B cell (primary cell): ENCODE measurements at regions not wholly inside any gene's neighbourhood (a gene's known extent, or its start where the extent isn't known, plus 50 kb on each side); places are given as distances from the start of the nearest gene placed in this dataset.

Experiments
- ATAC-seq: fragments of 200-7000 bp; cut with Tn5 transposase; one replicate; pipeline ENCODE4 v1.10.0; 2021; ENCODE audit warnings: low read depth, mild to moderate bottlenecking, moderate number of reproducible peaks, moderate library complexity
- CTCF ChIA-PET: fragments of 350-600 bp; sonication (Branson Sonifier 250); formaldehyde crosslinking; loops from one replicate; lab custom pipeline; 2021; ENCODE audit warnings: antibody characterized with exemption, inconsistent platforms; lab: Charles Lee
- POLR2A ChIA-PET: fragments of 350-600 bp; sonication (Branson Sonifier 250); formaldehyde crosslinking; loops from one replicate; lab custom pipeline; 2021; ENCODE audit warnings: antibody characterized with exemption; lab: Charles Lee
- DNase-seq: peaks from one replicate; pipeline ENCODE4 v3.0.0; 2013
- H2AFZ ChIP-seq: 2 replicates; pipeline ENCODE4 v1.6.1; 2012; ENCODE audit warnings: mild to moderate bottlenecking, low read depth, low read length; ENCODE audit not compliant: insufficient read depth, poor library complexity, severe bottlenecking
- H3K27ac ChIP-seq, 2 donors: 1 replicate in 1 of 2; 2 replicates in 1 of 2; pipeline ENCODE4 v1.5.1; 2012 to 2013; ENCODE audit warnings: low read length in 2 of 2, mild to moderate bottlenecking in 2 of 2, moderate library complexity in 1 of 2
- H3K27me3 ChIP-seq, 4 experiments: fragments of 200-600 bp in 1 of 4; sonication (generic) in 1 of 4; replicated peaks in 1 of 4; 1 replicate in 2 of 4; 2 replicates in 2 of 4; pipeline versions ENCODE4 v1.6.1 to v1.7.0; 2013 to 2016; ENCODE audit warnings: low read length in 3 of 4, mild to moderate bottlenecking in 2 of 4, mixed read lengths in 1 of 4, moderate library complexity in 1 of 4; ENCODE audit not compliant: insufficient read depth in 4 of 4, control insufficient read depth in 3 of 4; ENCODE audit errors: control extremely low read depth in 1 of 4
- H3K36me3 ChIP-seq, 2 experiments: replicated peaks in 1 of 2; 1 replicate in 1 of 2; 2 replicates in 1 of 2; pipeline versions ENCODE4 v1.6.1 to v1.7.1; 2013; ENCODE audit warnings: low read length in 1 of 2; ENCODE audit not compliant: insufficient read depth in 2 of 2, control insufficient read depth in 1 of 2; ENCODE audit errors: control extremely low read depth in 1 of 2, extremely low read depth in 1 of 2
- H3K4me1 ChIP-seq, 2 donors: fragments of 200-600 bp in 1 of 2; sonication (generic) in 1 of 2; 1 replicate in 1 of 2; 2 replicates in 1 of 2; pipeline versions ENCODE4 v1.5.1 to v1.6.1; 2013 to 2017; ENCODE audit warnings: low read length in 2 of 2; ENCODE audit not compliant: control insufficient read depth in 2 of 2, insufficient read depth in 2 of 2
- H3K4me2 ChIP-seq: replicated peaks from 2 replicates; pipeline ENCODE3; 2012; ENCODE audit warnings: mild to moderate bottlenecking, low read depth, low read length; ENCODE audit not compliant: poor library complexity, severe bottlenecking
- H3K4me3 ChIP-seq, 5 experiments: fragments of 200-600 bp in 1 of 5; sonication (generic) in 1 of 5; 1 replicate in 3 of 5; 2 replicates in 2 of 5; pipeline versions ENCODE4 v1.5.1 to v1.7.0; 2011 to 2016; ENCODE audit warnings: low read length in 4 of 5, mild to moderate bottlenecking in 4 of 5, low read depth in 2 of 5, control low read depth in 1 of 5, moderate library complexity in 1 of 5; ENCODE audit not compliant: insufficient read depth in 1 of 5; ENCODE audit errors: control extremely low read depth in 1 of 5, extremely low read depth in 1 of 5
- H3K79me2 ChIP-seq: fragments of 200-600 bp; sonication (generic); one replicate; pipeline ENCODE4 v1.6.0; 2016; ENCODE audit warnings: low read length; ENCODE audit not compliant: control insufficient read depth, insufficient read depth
- H3K9ac ChIP-seq: fragments of 200-600 bp; sonication (generic); 2 replicates; pipeline ENCODE4 v1.6.1; 2017; ENCODE audit warnings: mild to moderate bottlenecking, low read length, moderate library complexity
- H3K9me3 ChIP-seq, 3 donors: one replicate each; pipeline versions ENCODE4 v1.6.1 to v1.7.1; 2013; ENCODE audit warnings: low read length in 2 of 3; ENCODE audit not compliant: control insufficient read depth in 2 of 3, insufficient read depth in 1 of 3; ENCODE audit errors: control extremely low read depth in 1 of 3
- H4K20me1 ChIP-seq: 2 replicates; pipeline ENCODE4 v1.6.0; 2012; ENCODE audit warnings: mild to moderate bottlenecking, low read length; ENCODE audit not compliant: insufficient read depth, control insufficient read depth, poor library complexity, severe bottlenecking
- H3K27ac Mint-ChIP-seq: one replicate; pipeline ENCODE4 v1.8.0; 2021; ENCODE audit warnings: mixed read lengths
- H3K27me3 Mint-ChIP-seq: one replicate; pipeline ENCODE4 v1.8.0; 2021; ENCODE audit warnings: mixed read lengths
- H3K4me1 Mint-ChIP-seq: one replicate; pipeline ENCODE4 v1.8.0; 2021; ENCODE audit warnings: mixed read lengths
- H3K4me3 Mint-ChIP-seq: one replicate; pipeline ENCODE4 v1.8.0; 2021; ENCODE audit warnings: mixed read lengths
- H3K9me3 Mint-ChIP-seq: one replicate; pipeline ENCODE4 v1.8.0; 2022; ENCODE audit warnings: mixed read lengths; ENCODE audit not compliant: insufficient read depth
- EZH2 ChIP-seq: IDR thresholded peaks from 2 replicates; pipeline ENCODE4 v1.6.1; 2012; ENCODE audit warnings: borderline replicate concordance, low read depth, mild to moderate bottlenecking, moderate library complexity, low read length; ENCODE audit not compliant: insufficient read depth, poor library complexity, severe bottlenecking
- WGBS: methylation state at CpG from one replicate; pipeline ENCODE4 v1.1.5; 2013; ENCODE audit warnings: missing lambda C conversion rate; ENCODE audit not compliant: insufficient coverage; 5-methylcytosine and 5-hydroxymethylcytosine counted together
- intact Hi-C: fragments of 100-400 bp; cut with micrococcal nuclease; formaldehyde crosslinking; loops from one replicate; pipeline ENCODE4 v1.10.0; 2022
- TF ChIP-seq, protein P1 (sequence below): fragments of 200-600 bp; IDR thresholded peaks from one replicate; pipeline ENCODE4 v1.8.0; 2022; ENCODE audit warnings: antibody characterized with exemption, mild to moderate bottlenecking

GRCh38 chr20:40536808-40537207, 152.2 kb downstream of the MAFB start:
- ChIA-PET CTCF (no interaction called here), POLR2A (no interaction called here)
- Histone ChIP-seq H2AFZ (no peak overlapping the region), H3K27ac (no peak overlapping the region), H3K4me3 (no peak overlapping the region), H4K20me1 (no peaks in the 10 kb centered on the region), H3K9ac (no peak overlapping the region), H3K79me2 (no peaks in the 10 kb centered on the region), H3K4me1 (no peaks in the 10 kb centered on the region), H3K27me3 (no peaks in the 10 kb centered on the region), H3K4me2 (no peak overlapping the region), H3K9me3 (peaks cover 0 to 7% (median 1%) of the 10 kb centered on the region in 3 donors), H3K36me3 (no peaks in the 10 kb centered on the region)
- no peak for TF ChIP-seq EZH2
- TF ChIP-seq, protein P1, sequence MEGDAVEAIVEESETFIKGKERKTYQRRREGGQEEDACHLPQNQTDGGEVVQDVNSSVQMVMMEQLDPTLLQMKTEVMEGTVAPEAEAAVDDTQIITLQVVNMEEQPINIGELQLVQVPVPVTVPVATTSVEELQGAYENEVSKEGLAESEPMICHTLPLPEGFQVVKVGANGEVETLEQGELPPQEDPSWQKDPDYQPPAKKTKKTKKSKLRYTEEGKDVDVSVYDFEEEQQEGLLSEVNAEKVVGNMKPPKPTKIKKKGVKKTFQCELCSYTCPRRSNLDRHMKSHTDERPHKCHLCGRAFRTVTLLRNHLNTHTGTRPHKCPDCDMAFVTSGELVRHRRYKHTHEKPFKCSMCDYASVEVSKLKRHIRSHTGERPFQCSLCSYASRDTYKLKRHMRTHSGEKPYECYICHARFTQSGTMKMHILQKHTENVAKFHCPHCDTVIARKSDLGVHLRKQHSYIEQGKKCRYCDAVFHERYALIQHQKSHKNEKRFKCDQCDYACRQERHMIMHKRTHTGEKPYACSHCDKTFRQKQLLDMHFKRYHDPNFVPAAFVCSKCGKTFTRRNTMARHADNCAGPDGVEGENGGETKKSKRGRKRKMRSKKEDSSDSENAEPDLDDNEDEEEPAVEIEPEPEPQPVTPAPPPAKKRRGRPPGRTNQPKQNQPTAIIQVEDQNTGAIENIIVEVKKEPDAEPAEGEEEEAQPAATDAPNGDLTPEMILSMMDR = no peak
- peaks cover 6% of the 10 kb centered on the region for H3K27me3 Mint-ChIP-seq
- intact Hi-C loops = no loop called here
- peaks cover 7% of the 10 kb centered on the region for H3K9me3 Mint-ChIP-seq
- H3K27ac Mint-ChIP-seq = no peak overlapping the region
- no peaks in the 10 kb centered on the region for H3K4me1 Mint-ChIP-seq
- 91% methylated on average over 4 of the region's 4 CpGs for WGBS
- no peak for DNase-seq
- no peak for ATAC-seq
- H3K4me3 Mint-ChIP-seq = no peak overlapping the region

DNA sequence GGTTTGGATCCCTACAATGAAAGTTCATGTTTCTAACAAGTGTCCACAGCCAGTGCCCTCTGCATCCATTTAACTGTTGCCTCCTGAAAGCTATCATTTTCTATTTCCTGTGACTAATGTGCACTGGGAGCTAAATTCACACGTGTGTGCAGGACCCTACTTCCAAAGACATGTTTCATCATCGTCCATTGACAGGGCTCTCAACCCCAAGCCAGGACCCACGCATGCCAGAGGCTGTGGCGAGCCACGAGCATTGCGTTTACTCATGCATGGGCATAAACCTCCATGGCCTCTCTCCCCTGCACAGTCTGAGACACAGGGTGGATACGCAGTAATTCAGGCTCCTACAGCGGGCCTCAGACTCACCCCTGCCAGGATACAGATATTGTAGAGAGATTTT, 153.2 kb downstream of the MAFB start:
- Mint-ChIP-seq H3K4me1 (no peaks in the 10 kb centered on the region), H3K27ac (no peak overlapping the region), H3K9me3 (peaks cover 12% of the 10 kb centered on the region), H3K4me3 (no peak overlapping the region), H3K27me3 (peaks cover 3% of the 10 kb centered on the region)
- no peaks in the 10 kb centered on the region for H3K27me3 ChIP-seq
- no peaks in the 10 kb centered on the region for H4K20me1 ChIP-seq
- ATAC-seq (no peak), DNase-seq (no peak)
- ChIA-PET CTCF (no interaction called here), POLR2A (no interaction called here)
- H3K27ac ChIP-seq = no peak overlapping the region
- TF ChIP-seq, protein P1 = no peak
- TF ChIP-seq EZH2 = no peak
- H3K4me2 ChIP-seq = no peak overlapping the region
- H2AFZ ChIP-seq = no peak overlapping the region
- H3K79me2 ChIP-seq = no peaks in the 10 kb centered on the region
- no peak overlapping the region for H3K4me3 ChIP-seq
- intact Hi-C loops = no loop called here
- H3K4me1 ChIP-seq = no peaks in the 10 kb centered on the region
- H3K9me3 ChIP-seq = peaks cover 1 to 8% (median 2%) of the 10 kb centered on the region in 3 donors
- no peaks in the 10 kb centered on the region for H3K36me3 ChIP-seq
- 83% methylated on average over 6 of the region's 8 CpGs for WGBS
- no peak overlapping the region for H3K9ac ChIP-seq
